GM23338 (cell line): ENCODE measurements at regions not wholly inside any gene's neighbourhood (a gene's known extent, or its start where the extent isn't known, plus 50 kb on each side); places are given as distances from the start of the nearest gene placed in this dataset.

Experiments used
- ATAC-seq: fragments of 200-7000 bp; cut with Tn5 transposase; 3 replicates; pipeline ENCODE4 v1.9.1; 2020
- DNase-seq: peaks from one replicate; pipeline ENCODE4 v3.0.0-alpha.2; 2015; ENCODE audit warnings: low spot score
- H2AFZ ChIP-seq: fragments of 200-600 bp; sonication (generic); 2 replicates; pipeline ENCODE4 v1.8.0; 2016; ENCODE audit warnings: antibody characterized with exemption, mild to moderate bottlenecking, moderate library complexity
- H3F3A ChIP-seq: fragments of 200-600 bp; sonication (generic); replicated peaks from 2 replicates; pipeline ENCODE4 v1.8.0; 2017; ENCODE audit warnings: antibody characterized with exemption, mixed run types, low read depth
- H3K27ac ChIP-seq: fragments of 200-600 bp; sonication (generic); 2 replicates; pipeline ENCODE4 v1.6.1; 2016; ENCODE audit warnings: low read depth
- H3K27me3 ChIP-seq: fragments of 200-600 bp; sonication (generic); 2 replicates; pipeline ENCODE4 v1.8.0; 2016; ENCODE audit warnings: mild to moderate bottlenecking, mixed run types, moderate library complexity; ENCODE audit not compliant: insufficient read depth
- H3K36me3 ChIP-seq: fragments of 200-600 bp; sonication (generic); 2 replicates; pipeline ENCODE4 v1.8.0; 2016; ENCODE audit warnings: mild to moderate bottlenecking; ENCODE audit not compliant: insufficient read depth
- H3K4me1 ChIP-seq: fragments of 200-600 bp; sonication (generic); 2 replicates; pipeline ENCODE4 v1.8.0; 2016; ENCODE audit warnings: mild to moderate bottlenecking, moderate library complexity; ENCODE audit not compliant: insufficient read depth
- H3K4me2 ChIP-seq: fragments of 200-600 bp; sonication (generic); 2 replicates; pipeline ENCODE4 v1.7.1; 2017; ENCODE audit warnings: mixed run types
- H3K4me3 ChIP-seq: fragments of 200-600 bp; sonication (generic); 2 replicates; pipeline ENCODE4 v1.6.1; 2016; ENCODE audit warnings: mixed run types
- H3K79me2 ChIP-seq: fragments of 200-600 bp; sonication (generic); replicated peaks from 2 replicates; pipeline ENCODE4 v1.8.0; 2017; ENCODE audit warnings: mild to moderate bottlenecking; ENCODE audit not compliant: insufficient read depth
- H3K9me2 ChIP-seq: fragments of 200-600 bp; sonication (generic); 2 replicates; pipeline ENCODE4 v1.8.0; 2017; ENCODE audit not compliant: insufficient read depth
- H4K20me1 ChIP-seq: fragments of 200-600 bp; sonication (generic); replicated peaks from 2 replicates; pipeline ENCODE4 v1.8.0; 2017; ENCODE audit warnings: mild to moderate bottlenecking; ENCODE audit not compliant: insufficient read depth
- H3K27ac Mint-ChIP-seq: 2 replicates; pipeline ENCODE4 v1.8.0; 2020; ENCODE audit warnings: inconsistent platforms, mild to moderate bottlenecking, moderate library complexity, mixed read lengths
- H3K27me3 Mint-ChIP-seq: 3 replicates; pipeline ENCODE4 v1.8.0; 2022; ENCODE audit warnings: low read depth, mild to moderate bottlenecking, moderate library complexity, mixed read lengths, inconsistent platforms; ENCODE audit not compliant: insufficient read depth, poor library complexity
- H3K36me3 Mint-ChIP-seq: 3 replicates; pipeline ENCODE4 v1.8.0; 2021; ENCODE audit warnings: low read depth, mild to moderate bottlenecking, inconsistent platforms, moderate library complexity, mixed read lengths
- H3K4me1 Mint-ChIP-seq: 3 replicates; pipeline ENCODE4 v1.8.0; 2020; ENCODE audit warnings: mild to moderate bottlenecking, inconsistent platforms, mixed read lengths
- H3K4me3 Mint-ChIP-seq: 3 replicates; pipeline ENCODE4 v1.8.0; 2021; ENCODE audit warnings: moderate library complexity, mild to moderate bottlenecking, inconsistent platforms, mixed read lengths
- H3K9me3 Mint-ChIP-seq: 3 replicates; pipeline ENCODE4 v1.8.0; 2020; ENCODE audit warnings: moderate library complexity, mild to moderate bottlenecking, inconsistent platforms, mixed read lengths
- EZH2 ChIP-seq: fragments of 200-600 bp; sonication (generic); IDR thresholded peaks from one replicate; pipeline ENCODE4 v1.8.0; 2017; ENCODE audit warnings: antibody characterized with exemption, mild to moderate bottlenecking, low read depth; ENCODE audit not compliant: unreplicated experiment
- EZH2phosphoT487 ChIP-seq: fragments of 200-600 bp; sonication (generic); IDR thresholded peaks from one replicate; pipeline ENCODE4 v1.8.1; 2018; ENCODE audit warnings: antibody characterized with exemption; ENCODE audit not compliant: unreplicated experiment
- JUNB ChIP-seq: IDR thresholded peaks from one replicate; pipeline ENCODE4 v1.6.1; 2016; ENCODE audit warnings: antibody characterized with exemption; ENCODE audit not compliant: unreplicated experiment
- NANOG ChIP-seq: IDR thresholded peaks from 2 replicates; pipeline ENCODE4 v1.6.1; 2016; ENCODE audit warnings: antibody characterized with exemption, borderline replicate concordance
- POLR2AphosphoS5 ChIP-seq: IDR thresholded peaks from 2 replicates; pipeline ENCODE4 v1.6.1; 2016; ENCODE audit warnings: antibody characterized with exemption, low read depth
- STAT1 ChIP-seq: IDR thresholded peaks from one replicate; pipeline ENCODE4 v1.6.1; 2016; ENCODE audit warnings: antibody characterized with exemption; ENCODE audit not compliant: unreplicated experiment
- ZNF331 ChIP-seq: fragments of 250-450 bp; sonication (Bioruptor Pico); IDR thresholded peaks from 2 replicates; pipeline ENCODE4 v1.5.0; 2020; ENCODE audit warnings: low read depth, mild to moderate bottlenecking, moderate library complexity
- TF ChIP-seq, protein P1 (sequence below), 2 experiments: fragments of 200-600 bp in 1 of 2; sonication (generic) in 1 of 2; conservative IDR thresholded peaks; 2 replicates each; pipeline versions ENCODE4 v1.5.1 to v1.6.1; 2016 to 2017; ENCODE audit warnings: antibody characterized with exemption in 2 of 2, low read depth in 2 of 2, mild to moderate bottlenecking in 2 of 2, moderate library complexity in 1 of 2

DNA sequence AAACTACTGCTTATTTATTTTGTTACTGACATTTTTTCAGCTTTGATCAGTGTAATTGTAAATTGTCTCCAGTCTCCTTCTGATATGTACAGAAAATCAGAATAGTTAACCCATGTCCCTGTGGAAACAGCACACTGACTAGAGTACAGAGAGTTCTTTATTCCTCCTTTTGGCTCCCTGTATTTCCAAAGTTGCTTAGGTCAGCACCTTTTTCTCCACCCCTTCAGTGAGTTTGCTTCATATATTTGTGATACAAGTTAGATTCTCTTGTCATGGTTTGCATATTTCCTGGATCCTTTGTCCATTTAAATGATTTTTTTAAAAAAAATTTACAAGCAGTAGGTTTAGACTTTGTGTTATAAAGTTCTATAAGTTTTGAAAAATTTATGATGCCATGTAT lies 2051.1 kb upstream of the LRRTM1 start:
- Mint-ChIP-seq H3K27me3 (no peaks in the 10 kb centered on the region), H3K27ac (no peak overlapping the region), H3K36me3 (peaks cover 7% of the 10 kb centered on the region; the same call in 2 of the 3 replicates), H3K9me3 (peaks cover 13% of the 10 kb centered on the region; the same call in 2 of the 3 replicates), H3K4me1 (no peaks in the 10 kb centered on the region), H3K4me3 (no peak overlapping the region)
- H3K27me3 ChIP-seq, result no peaks in the 10 kb centered on the region
- H3K4me1 ChIP-seq, result no peaks in the 10 kb centered on the region
- no peaks in the 10 kb centered on the region for H3K9me2 ChIP-seq
- H3K4me3 ChIP-seq, result no peak overlapping the region
- no peak for ATAC-seq
- H3K4me2 ChIP-seq, result no peak overlapping the region
- H3K27ac ChIP-seq, result no peak overlapping the region
- TF ChIP-seq NANOG (no peak), ZNF331 (no peak), EZH2 (no peak), JUNB (no peak), POLR2AphosphoS5 (no peak), EZH2phosphoT487 (no peak)
- TF ChIP-seq, protein P1, sequence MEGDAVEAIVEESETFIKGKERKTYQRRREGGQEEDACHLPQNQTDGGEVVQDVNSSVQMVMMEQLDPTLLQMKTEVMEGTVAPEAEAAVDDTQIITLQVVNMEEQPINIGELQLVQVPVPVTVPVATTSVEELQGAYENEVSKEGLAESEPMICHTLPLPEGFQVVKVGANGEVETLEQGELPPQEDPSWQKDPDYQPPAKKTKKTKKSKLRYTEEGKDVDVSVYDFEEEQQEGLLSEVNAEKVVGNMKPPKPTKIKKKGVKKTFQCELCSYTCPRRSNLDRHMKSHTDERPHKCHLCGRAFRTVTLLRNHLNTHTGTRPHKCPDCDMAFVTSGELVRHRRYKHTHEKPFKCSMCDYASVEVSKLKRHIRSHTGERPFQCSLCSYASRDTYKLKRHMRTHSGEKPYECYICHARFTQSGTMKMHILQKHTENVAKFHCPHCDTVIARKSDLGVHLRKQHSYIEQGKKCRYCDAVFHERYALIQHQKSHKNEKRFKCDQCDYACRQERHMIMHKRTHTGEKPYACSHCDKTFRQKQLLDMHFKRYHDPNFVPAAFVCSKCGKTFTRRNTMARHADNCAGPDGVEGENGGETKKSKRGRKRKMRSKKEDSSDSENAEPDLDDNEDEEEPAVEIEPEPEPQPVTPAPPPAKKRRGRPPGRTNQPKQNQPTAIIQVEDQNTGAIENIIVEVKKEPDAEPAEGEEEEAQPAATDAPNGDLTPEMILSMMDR (conservative IDR thresholded peaks at IDR 0.05; ENCODE audit: low read depth in 2 of 2), result no peak
- no peaks in the 10 kb centered on the region for H3F3A ChIP-seq
- H3K36me3 ChIP-seq, result no peaks in the 10 kb centered on the region
- H3K79me2 ChIP-seq, result no peaks in the 10 kb centered on the region
- H2AFZ ChIP-seq, result no peak overlapping the region
- no peaks in the 10 kb centered on the region for H4K20me1 ChIP-seq
- no peak for DNase-seq

DNA sequence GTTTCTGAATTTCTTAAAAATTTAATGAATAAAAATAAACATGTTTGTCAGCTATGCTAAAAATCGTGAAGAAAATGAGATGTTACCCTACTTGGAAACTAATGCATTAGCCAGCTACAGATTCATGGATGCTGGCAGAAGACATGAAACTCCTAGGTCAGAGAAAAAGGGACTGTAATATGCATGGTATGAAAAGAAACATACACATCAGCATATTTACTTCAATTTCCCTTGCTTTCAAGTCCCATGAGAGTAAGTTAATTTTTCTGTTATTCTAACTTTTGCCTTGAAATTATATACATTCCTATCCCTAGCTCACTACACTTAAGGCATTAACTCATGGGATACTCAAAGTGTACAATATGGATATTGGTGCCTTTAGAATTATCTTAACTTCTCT lies 2041.4 kb upstream of the LRRTM1 start:
- Histone ChIP-seq H3K4me1 (no peaks in the 10 kb centered on the region; the same call in 1 of the 2 replicates), H4K20me1 (no peaks in the 10 kb centered on the region), H3K4me2 (no peak overlapping the region), H3K27ac (no peak overlapping the region), H3K4me3 (no peak overlapping the region), H3F3A (no peaks in the 10 kb centered on the region), H3K9me2 (no peaks in the 10 kb centered on the region), H3K79me2 (no peaks in the 10 kb centered on the region), H3K27me3 (no peaks in the 10 kb centered on the region), H2AFZ (no peak overlapping the region), H3K36me3 (no peaks in the 10 kb centered on the region)
- no peak overlapping the region for H3K4me3 Mint-ChIP-seq
- no peaks in the 10 kb centered on the region for H3K4me1 Mint-ChIP-seq
- DNase-seq (no peak), ATAC-seq (no peak)
- H3K9me3 Mint-ChIP-seq, result no peaks in the 10 kb centered on the region
- TF ChIP-seq JUNB (no peak), ZNF331 (no peak)
- H3K27me3 Mint-ChIP-seq, result no peaks in the 10 kb centered on the region
- no peak overlapping the region for H3K27ac Mint-ChIP-seq
- H3K36me3 Mint-ChIP-seq, result no peaks in the 10 kb centered on the region

DNA sequence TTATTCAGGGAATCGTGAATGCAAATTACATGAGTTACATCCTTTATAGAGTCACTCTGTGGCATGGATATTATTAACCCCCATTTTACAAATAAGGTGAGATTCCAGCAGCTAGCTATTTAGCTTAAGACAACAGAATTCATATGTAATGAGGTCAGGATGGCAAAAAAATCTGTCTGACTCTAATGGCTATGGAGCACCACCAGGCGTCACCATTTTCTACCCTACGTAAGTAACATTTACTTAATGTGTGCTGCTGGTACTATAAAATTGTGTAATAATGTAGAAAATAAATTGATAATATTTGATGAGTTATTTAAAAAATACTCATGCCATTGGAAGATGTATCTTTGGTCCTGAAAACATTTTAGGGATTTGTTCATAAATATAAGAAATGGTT lies 2040.1 kb upstream of the LRRTM1 start:
- no peak overlapping the region for H2AFZ ChIP-seq
- H3F3A ChIP-seq, result no peaks in the 10 kb centered on the region
- H3K4me1 ChIP-seq, result no peaks in the 10 kb centered on the region; the same call in 1 of the 2 replicates
- Mint-ChIP-seq H3K27ac (no peak overlapping the region), H3K27me3 (no peaks in the 10 kb centered on the region), H3K4me1 (no peaks in the 10 kb centered on the region), H3K4me3 (no peak overlapping the region), H3K36me3 (no peaks in the 10 kb centered on the region), H3K9me3 (no peaks in the 10 kb centered on the region)
- no peaks in the 10 kb centered on the region for H4K20me1 ChIP-seq
- no peaks in the 10 kb centered on the region for H3K9me2 ChIP-seq
- H3K4me3 ChIP-seq, result no peak overlapping the region
- DNase-seq (peak; percentile 71), ATAC-seq (peak; percentile 46; the same call in 2 of the 3 replicates)
- TF ChIP-seq, protein P1 (conservative IDR thresholded peaks at IDR 0.05; ENCODE audit: low read depth in 2 of 2), result peak; percentile 58 to 65
- TF ChIP-seq STAT1, result no peak
- no peaks in the 10 kb centered on the region for H3K79me2 ChIP-seq
- no peaks in the 10 kb centered on the region for H3K27me3 ChIP-seq
- no peak overlapping the region for H3K4me2 ChIP-seq
- H3K27ac ChIP-seq, result no peak overlapping the region
- no peaks in the 10 kb centered on the region for H3K36me3 ChIP-seq
